Colonic mucosa (tissue), 4 donors: ENCODE measurements at regions not wholly inside any gene's neighbourhood (a gene's known extent, or its start where the extent isn't known, plus 50 kb on each side); places are given as distances from the start of the nearest gene placed in this dataset.

ENCODE experiments used
- DNase-seq: peaks from one replicate; pipeline ENCODE4 v3.0.0-alpha.2; 2020
- H3K27ac ChIP-seq: fragments of 200-600 bp; one replicate; pipeline ENCODE4 v1.8.0; 2021
- H3K27me3 ChIP-seq: fragments of 200-600 bp; one replicate; pipeline ENCODE4 v1.8.0; 2021
- H3K36me3 ChIP-seq: fragments of 200-600 bp; one replicate; pipeline ENCODE4 v1.8.0; 2021
- H3K4me1 ChIP-seq: fragments of 200-600 bp; one replicate; pipeline ENCODE4 v1.8.0; 2021; ENCODE audit warnings: mild to moderate bottlenecking
- H3K4me3 ChIP-seq: fragments of 200-600 bp; one replicate; pipeline ENCODE4 v1.8.0; 2021
- H3K9ac ChIP-seq, 2 donors: one replicate each; pipeline ENCODE4 v1.7.0; 2013; ENCODE audit warnings: control low read depth in 2 of 2, low read depth in 2 of 2, low read length in 2 of 2
- H3K9me3 ChIP-seq: fragments of 200-600 bp; one replicate; pipeline ENCODE4 v1.8.0; 2021
- CTCF ChIP-seq: fragments of 200-600 bp; IDR thresholded peaks from one replicate; pipeline ENCODE4 v1.8.0; 2022; ENCODE audit warnings: antibody characterized with exemption, mild to moderate bottlenecking
- intact Hi-C: fragments of 100-400 bp; cut with DNase I; formaldehyde crosslinking; loops from one replicate; pipeline ENCODE4 v1.14.1; 2022
- donor health status: healthy.
- donor health status: DM: no; HTN: no; CAD: no.
- donor health status: DM: no; HTN: no; CAD: no.

- Histone ChIP-seq H3K36me3 (no peaks in the 10 kb centered on the region), H3K4me1 (no peaks in the 10 kb centered on the region), H3K4me3 (no peak overlapping the region), H3K27ac (no peak overlapping the region), H3K9me3 (no peaks in the 10 kb centered on the region), H3K9ac (no peak overlapping the region), H3K27me3 (no peaks in the 10 kb centered on the region)
- DNase-seq = no peak
- intact Hi-C loops = no loop called here
- no peak for TF ChIP-seq CTCF
Measured at GRCh38 chr12:111222523-111222922, 146.4 kb downstream of the PHETA1 start.

- Histone ChIP-seq H3K4me1 (no peaks in the 10 kb centered on the region), H3K27me3 (no peaks in the 10 kb centered on the region), H3K9me3 (no peaks in the 10 kb centered on the region), H3K36me3 (no peaks in the 10 kb centered on the region), H3K9ac (no peak overlapping the region), H3K4me3 (no peak overlapping the region), H3K27ac (no peak overlapping the region)
- intact Hi-C loops = no loop called here
- TF ChIP-seq CTCF = no peak
- no peak for DNase-seq
Measured at GRCh38 chr12:111222027-111222414, 146.9 kb downstream of the PHETA1 start.

GRCh38 chr12:111221062-111222026 lies 147.6 kb downstream of the PHETA1 start:
- no peak for DNase-seq

DNA sequence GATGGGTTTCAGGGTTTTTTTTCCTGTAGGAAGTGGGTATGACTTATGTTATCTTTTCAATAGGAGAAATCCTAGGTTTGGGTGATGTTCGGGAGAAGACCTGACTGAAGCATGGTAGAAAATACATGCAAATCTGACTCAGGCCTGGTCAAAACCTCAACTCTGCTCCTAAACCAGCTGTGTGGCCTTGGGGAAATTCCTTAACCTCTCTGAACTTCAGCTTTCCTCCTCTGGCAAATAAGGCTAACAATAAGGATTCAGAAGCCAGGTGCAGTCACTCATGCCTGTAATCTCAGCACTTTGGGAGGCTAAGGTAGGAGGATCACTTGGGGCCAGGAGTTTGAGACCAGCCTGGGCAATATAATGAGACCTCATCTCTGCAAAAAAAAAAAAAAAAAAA lies 148.5 kb downstream of the PHETA1 start:
- H3K27ac ChIP-seq = no peak overlapping the region
- H3K36me3 ChIP-seq = no peaks in the 10 kb centered on the region
- no peak for TF ChIP-seq CTCF
- H3K4me3 ChIP-seq = no peak overlapping the region
- H3K9me3 ChIP-seq = no peaks in the 10 kb centered on the region
- no peak for DNase-seq
- no peaks in the 10 kb centered on the region for H3K27me3 ChIP-seq
- no peak overlapping the region for H3K9ac ChIP-seq
- intact Hi-C loops = no loop called here
- H3K4me1 ChIP-seq = no peaks in the 10 kb centered on the region

More at GRCh38 chr12:111221062-111222026, 147.6 kb downstream of the PHETA1 start:
- H3K27me3 ChIP-seq = no peaks in the 10 kb centered on the region
- no peak overlapping the region for H3K27ac ChIP-seq
- no peak overlapping the region for H3K9ac ChIP-seq
- no peaks in the 10 kb centered on the region for H3K4me1 ChIP-seq
- intact Hi-C loops = no loop called here
- TF ChIP-seq CTCF = no peak
- no peaks in the 10 kb centered on the region for H3K36me3 ChIP-seq
- no peaks in the 10 kb centered on the region for H3K9me3 ChIP-seq
- no peak overlapping the region for H3K4me3 ChIP-seq

DNA sequence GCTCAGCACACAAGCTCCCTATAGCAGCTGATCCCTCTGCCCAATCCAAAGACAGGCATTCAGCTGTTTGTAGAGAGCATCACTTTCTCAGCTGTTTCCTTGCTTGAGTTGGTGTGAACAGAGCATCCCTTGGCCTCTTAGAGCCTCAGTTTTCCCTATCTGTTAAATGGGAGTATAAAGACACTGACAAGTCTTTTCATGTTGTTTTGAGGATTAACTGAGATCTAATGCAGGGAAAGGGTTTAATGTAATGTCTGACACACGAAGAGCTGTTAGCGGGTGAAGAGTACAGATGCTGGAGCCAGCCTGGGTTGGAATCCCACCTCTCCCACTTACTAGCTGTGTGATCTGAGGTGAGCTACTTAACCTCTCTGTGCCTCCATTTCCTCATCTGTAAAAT lies 149.5 kb downstream of the PHETA1 start:
- H3K27me3 ChIP-seq = no peaks in the 10 kb centered on the region
- H3K4me1 ChIP-seq = no peaks in the 10 kb centered on the region
- TF ChIP-seq CTCF = no peak
- no peak for DNase-seq
- H3K4me3 ChIP-seq = no peak overlapping the region
- no peak overlapping the region for H3K9ac ChIP-seq
- intact Hi-C loops = no loop called here
- no peaks in the 10 kb centered on the region for H3K36me3 ChIP-seq
- H3K9me3 ChIP-seq = no peaks in the 10 kb centered on the region
- no peak overlapping the region for H3K27ac ChIP-seq
